Osteocyte (in vitro differentiated cells): ENCODE measurements at regions not wholly inside any gene's neighbourhood (a gene's known extent, or its start where the extent isn't known, plus 50 kb on each side); places are given as distances from the start of the nearest gene placed in this dataset.

ENCODE experiments used
- DNase-seq: peaks from one replicate; pipeline ENCODE4 v3.0.0; 2021; ENCODE audit warnings: mixed read lengths; ENCODE audit not compliant: unreplicated experiment; ENCODE audit errors: extremely low spot score
- H3K27ac Mint-ChIP-seq: one replicate; pipeline ENCODE4 v1.8.0; 2021; ENCODE audit warnings: mild to moderate bottlenecking, mixed read lengths; ENCODE audit not compliant: unreplicated experiment
- H3K27me3 Mint-ChIP-seq: one replicate; pipeline ENCODE4 v1.8.0; 2021; ENCODE audit warnings: mixed read lengths; ENCODE audit not compliant: unreplicated experiment
- H3K36me3 Mint-ChIP-seq: one replicate; pipeline ENCODE4 v1.8.0; 2021; ENCODE audit warnings: mixed read lengths; ENCODE audit not compliant: unreplicated experiment
- H3K4me1 Mint-ChIP-seq: one replicate; pipeline ENCODE4 v1.8.0; 2021; ENCODE audit warnings: mixed read lengths; ENCODE audit not compliant: unreplicated experiment
- H3K4me3 Mint-ChIP-seq: one replicate; pipeline ENCODE4 v1.8.0; 2021; ENCODE audit warnings: mild to moderate bottlenecking, moderate library complexity, mixed read lengths; ENCODE audit not compliant: unreplicated experiment
- H3K9me3 Mint-ChIP-seq: one replicate; pipeline ENCODE4 v1.8.0; 2021; ENCODE audit warnings: mixed read lengths; ENCODE audit not compliant: unreplicated experiment
- TF ChIP-seq, protein P1 (sequence below): fragments of 200-600 bp; sonication (generic); IDR thresholded peaks from 2 replicates; pipeline ENCODE4 v1.5.0; 2021; ENCODE audit warnings: antibody characterized with exemption, mild to moderate bottlenecking, moderate library complexity

DNA sequence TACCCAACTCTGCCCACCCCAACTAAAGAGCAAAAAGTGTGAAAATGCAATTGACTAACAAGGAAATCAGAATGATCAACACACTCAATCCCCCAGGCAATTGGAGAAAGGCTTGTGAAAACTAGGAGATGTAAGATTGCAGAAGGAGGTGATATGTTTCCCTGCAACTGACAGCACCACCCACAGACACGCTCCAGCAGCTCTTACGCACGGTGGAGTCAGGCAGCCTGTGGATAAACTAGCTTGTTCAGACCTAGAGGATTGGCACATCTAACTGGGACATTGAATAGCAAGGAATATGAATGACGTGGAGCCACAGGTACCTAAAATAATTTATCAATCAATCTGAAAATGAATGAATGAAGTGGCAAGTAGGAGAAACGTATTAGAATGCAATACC is 125.7 kb upstream of the MYO3A start:
- Mint-ChIP-seq H3K4me1 (peaks cover 25% of the 10 kb centered on the region), H3K27me3 (no peaks in the 10 kb centered on the region), H3K4me3 (no peak overlapping the region), H3K27ac (no peak overlapping the region), H3K9me3 (peaks cover 5% of the 10 kb centered on the region), H3K36me3 (no peaks in the 10 kb centered on the region)
- DNase-seq = no peak
- TF ChIP-seq, protein P1, sequence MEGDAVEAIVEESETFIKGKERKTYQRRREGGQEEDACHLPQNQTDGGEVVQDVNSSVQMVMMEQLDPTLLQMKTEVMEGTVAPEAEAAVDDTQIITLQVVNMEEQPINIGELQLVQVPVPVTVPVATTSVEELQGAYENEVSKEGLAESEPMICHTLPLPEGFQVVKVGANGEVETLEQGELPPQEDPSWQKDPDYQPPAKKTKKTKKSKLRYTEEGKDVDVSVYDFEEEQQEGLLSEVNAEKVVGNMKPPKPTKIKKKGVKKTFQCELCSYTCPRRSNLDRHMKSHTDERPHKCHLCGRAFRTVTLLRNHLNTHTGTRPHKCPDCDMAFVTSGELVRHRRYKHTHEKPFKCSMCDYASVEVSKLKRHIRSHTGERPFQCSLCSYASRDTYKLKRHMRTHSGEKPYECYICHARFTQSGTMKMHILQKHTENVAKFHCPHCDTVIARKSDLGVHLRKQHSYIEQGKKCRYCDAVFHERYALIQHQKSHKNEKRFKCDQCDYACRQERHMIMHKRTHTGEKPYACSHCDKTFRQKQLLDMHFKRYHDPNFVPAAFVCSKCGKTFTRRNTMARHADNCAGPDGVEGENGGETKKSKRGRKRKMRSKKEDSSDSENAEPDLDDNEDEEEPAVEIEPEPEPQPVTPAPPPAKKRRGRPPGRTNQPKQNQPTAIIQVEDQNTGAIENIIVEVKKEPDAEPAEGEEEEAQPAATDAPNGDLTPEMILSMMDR = no peak

DNA sequence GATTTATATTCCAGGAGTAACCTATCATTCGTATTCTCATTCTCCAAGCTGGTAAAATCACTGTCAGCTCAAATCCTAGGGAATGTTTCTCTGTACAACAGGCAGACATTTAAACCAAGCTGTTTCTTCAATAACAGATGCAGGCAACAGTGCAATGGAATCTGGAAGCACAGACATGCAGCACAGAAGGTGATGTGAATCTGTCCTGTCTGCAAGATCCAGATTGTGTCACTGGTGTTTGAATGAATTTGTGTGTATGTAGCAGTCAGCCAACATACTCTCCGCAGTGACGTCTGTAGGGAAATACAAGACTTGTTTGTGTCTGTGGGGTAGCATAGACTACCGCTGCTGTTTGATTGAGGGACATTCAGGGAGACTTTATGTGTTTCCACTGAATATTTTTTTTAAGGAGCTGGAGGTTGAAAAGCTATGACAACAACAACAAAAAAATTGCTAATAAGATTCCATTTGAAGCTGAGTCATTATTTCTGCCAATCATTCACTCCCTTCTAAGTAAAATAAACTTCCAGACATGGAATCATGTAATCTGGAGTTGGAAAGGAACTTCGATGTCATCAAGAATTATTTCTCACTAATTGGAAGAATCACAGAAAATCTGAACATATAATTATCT is 122.9 kb upstream of the MYO3A start:
- TF ChIP-seq, protein P1 = no peak
- peak overlapping the region; percentile 66 for H3K27ac Mint-ChIP-seq
- H3K9me3 Mint-ChIP-seq = peaks cover 13% of the 10 kb centered on the region
- H3K4me1 Mint-ChIP-seq = peaks cover 44% of the 10 kb centered on the region
- H3K27me3 Mint-ChIP-seq = no peaks in the 10 kb centered on the region
- no peaks in the 10 kb centered on the region for H3K36me3 Mint-ChIP-seq
- no peak overlapping the region for H3K4me3 Mint-ChIP-seq
- no peak for DNase-seq

DNA sequence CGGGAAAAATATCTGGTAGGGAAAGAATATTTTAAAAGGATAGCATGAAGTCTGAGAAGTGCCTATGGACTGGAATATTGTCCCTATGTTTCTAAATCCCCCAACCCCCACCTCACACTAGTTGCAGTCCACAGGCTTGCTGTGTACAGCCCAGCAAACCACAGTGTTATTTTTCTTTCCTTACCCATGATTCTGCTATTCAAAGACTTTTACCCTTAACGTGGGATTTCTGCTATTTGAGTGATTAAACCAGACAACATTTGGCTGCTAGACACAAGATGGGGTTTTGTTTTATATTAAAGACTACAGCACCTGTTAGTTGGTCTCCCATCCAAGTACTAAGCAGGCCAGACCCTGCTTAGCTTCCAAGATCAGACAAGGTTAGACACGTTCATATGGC is 120.5 kb upstream of the MYO3A start:
- Mint-ChIP-seq H3K27me3 (no peaks in the 10 kb centered on the region), H3K4me1 (peaks cover 57% of the 10 kb centered on the region), H3K27ac (no peak overlapping the region), H3K36me3 (no peaks in the 10 kb centered on the region), H3K9me3 (peaks cover 10% of the 10 kb centered on the region), H3K4me3 (no peak overlapping the region)
- TF ChIP-seq, protein P1 = no peak
- DNase-seq = no peak

DNA sequence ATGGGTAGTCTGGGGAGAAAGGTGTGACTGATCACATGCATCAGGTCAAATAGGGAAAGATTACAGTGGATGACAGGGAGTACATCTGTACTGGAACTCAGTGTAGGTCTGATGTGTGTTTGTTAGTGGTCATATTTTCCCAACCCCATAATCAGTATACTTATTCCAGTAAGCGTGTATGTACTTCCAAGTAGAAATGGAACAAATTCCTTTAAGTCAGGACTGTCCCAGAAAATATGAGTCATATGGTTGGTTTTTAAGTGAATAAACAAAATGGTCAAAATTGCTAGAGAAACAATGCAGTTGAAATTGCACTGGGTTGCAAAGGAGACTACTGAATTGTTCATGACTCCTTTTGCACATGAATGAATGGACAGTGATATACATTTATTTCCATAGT is 118.8 kb upstream of the MYO3A start:
- Mint-ChIP-seq H3K27me3 (no peaks in the 10 kb centered on the region), H3K9me3 (peaks cover 8% of the 10 kb centered on the region)
- TF ChIP-seq, protein P1 = no peak

DNA sequence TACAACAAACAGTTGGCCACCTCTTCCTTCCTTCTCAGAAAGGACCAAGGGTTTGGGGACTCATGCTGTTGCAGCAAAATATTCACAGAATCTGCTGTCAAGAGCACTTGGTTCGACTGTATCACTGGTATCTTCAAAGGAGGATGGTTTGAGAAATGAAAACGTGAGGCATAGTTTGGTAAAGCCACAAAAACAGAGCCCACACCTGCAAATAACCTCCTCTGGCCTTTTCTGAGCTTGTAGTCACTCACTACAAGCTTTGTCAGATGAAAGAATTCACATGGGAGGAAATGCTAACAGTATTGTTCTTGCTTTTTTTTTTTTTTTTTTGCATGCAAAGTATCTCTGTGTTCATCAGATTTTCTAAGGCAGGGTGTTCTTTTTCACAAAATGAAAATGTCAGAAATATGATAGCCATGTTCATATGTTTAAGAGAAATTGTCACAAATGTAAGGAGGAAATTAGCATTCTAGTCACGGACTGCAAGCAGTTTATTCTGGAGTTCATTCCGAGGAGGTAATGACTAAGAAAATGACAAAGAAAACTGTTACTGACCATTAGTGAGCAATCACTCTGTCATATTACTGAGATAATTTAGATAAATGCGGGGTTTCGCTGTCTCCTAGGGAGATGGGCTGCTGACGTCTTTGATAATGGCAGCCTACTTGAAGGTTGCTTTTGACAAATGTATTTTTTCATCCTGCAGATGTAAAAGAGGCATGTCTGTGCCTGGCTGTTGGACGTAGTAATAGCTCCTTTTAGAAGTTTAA is 117.8 kb upstream of the MYO3A start:
- peak overlapping the region; percentile 36 for H3K27ac Mint-ChIP-seq
- TF ChIP-seq, protein P1 = no peak
- H3K4me3 Mint-ChIP-seq = no peak overlapping the region
- no peaks in the 10 kb centered on the region for H3K27me3 Mint-ChIP-seq
- H3K9me3 Mint-ChIP-seq = peaks cover 8% of the 10 kb centered on the region
- H3K4me1 Mint-ChIP-seq = peaks cover 54% of the 10 kb centered on the region
- DNase-seq = no peak
- no peaks in the 10 kb centered on the region for H3K36me3 Mint-ChIP-seq

More for the DNA sequence above, 118.8 kb upstream of the MYO3A start:
- Mint-ChIP-seq H3K4me1 (peaks cover 60% of the 10 kb centered on the region), H3K27ac (peak overlapping the region; percentile 36), H3K4me3 (no peak overlapping the region), H3K36me3 (no peaks in the 10 kb centered on the region)
- DNase-seq = no peak
